ENCODE measurements at regions not wholly inside any gene's neighbourhood (a gene's known extent, or its start where the extent isn't known, plus 50 kb on each side); places are given as distances from the start of the nearest gene placed in this dataset.

DNA sequence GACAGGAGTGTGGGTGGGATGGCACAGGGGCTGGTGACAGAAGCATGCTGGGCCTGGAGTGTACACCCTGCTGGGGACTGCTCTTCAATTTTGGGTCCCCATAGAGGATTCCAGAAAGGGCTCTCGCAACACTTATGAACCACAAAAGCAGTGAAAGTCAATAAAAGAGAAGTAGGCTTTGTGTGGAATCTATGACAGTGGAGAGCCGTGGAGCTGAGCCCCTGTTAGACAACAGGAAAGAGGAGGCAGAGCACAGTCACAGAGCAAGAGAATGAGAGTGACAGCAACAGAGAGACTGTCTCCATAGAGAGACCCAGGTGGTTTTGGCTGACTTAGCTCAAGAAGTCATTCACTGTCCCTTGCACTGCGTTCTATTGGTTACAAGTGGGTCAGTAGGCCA, 135.1 kb upstream of the ATP6AP2 start:
- no peaks in the 10 kb centered on the region for H3K27me3 ChIP-seq
- no peaks in the 10 kb centered on the region for H3K4me1 ChIP-seq
- no peaks in the 10 kb centered on the region for H3K36me3 ChIP-seq
- no peak for DNase-seq
- H3K27ac ChIP-seq: no peak overlapping the region
- H3K4me3 ChIP-seq: no peak overlapping the region
- TF ChIP-seq, protein P1, sequence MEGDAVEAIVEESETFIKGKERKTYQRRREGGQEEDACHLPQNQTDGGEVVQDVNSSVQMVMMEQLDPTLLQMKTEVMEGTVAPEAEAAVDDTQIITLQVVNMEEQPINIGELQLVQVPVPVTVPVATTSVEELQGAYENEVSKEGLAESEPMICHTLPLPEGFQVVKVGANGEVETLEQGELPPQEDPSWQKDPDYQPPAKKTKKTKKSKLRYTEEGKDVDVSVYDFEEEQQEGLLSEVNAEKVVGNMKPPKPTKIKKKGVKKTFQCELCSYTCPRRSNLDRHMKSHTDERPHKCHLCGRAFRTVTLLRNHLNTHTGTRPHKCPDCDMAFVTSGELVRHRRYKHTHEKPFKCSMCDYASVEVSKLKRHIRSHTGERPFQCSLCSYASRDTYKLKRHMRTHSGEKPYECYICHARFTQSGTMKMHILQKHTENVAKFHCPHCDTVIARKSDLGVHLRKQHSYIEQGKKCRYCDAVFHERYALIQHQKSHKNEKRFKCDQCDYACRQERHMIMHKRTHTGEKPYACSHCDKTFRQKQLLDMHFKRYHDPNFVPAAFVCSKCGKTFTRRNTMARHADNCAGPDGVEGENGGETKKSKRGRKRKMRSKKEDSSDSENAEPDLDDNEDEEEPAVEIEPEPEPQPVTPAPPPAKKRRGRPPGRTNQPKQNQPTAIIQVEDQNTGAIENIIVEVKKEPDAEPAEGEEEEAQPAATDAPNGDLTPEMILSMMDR (IDR thresholded peaks at IDR 0.05): no peak
- no peak for TF ChIP-seq POLR2A (IDR thresholded peaks at IDR 0.05)
- intact Hi-C loops (cut with DNase I; ENCODE audit: low total_unique reads): no loop called here
- H3K9me3 ChIP-seq: no peaks in the 10 kb centered on the region

DNA sequence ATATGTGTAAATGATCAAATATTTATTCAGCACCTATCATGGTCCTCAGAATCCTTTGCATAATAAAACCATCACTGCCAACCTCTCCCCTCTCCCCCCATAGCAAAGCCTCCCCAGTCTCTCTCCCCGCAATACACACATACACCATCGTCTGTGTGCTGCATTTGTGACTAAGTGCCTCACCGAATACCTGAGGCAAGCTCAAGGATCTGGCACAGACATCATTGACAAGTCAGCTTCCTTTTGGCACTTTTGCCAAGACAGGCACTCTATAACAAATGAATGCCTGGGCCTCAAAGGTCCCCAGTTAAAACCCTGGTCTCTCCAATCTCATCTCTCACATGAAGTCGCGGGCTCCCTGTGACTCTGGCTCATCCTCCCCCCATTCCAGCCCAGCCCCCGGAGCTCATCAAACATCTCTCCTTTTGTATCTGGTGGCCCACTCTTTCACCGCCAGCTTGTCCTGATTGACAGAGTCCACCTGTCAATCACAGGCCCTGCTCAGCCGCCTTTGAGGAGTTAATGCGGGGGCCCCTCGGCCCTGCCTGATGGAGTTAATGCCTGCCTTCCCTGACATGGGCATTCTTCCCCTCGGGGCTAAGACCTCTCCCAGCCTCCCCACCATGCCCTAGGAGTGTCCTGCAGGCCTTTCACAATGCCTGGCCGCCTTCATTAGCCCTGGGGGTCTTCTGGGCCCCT, 135.8 kb upstream of the ATP6AP2 start:
- Histone ChIP-seq H3K27ac (no peak overlapping the region), H3K4me1 (no peaks in the 10 kb centered on the region), H3K4me3 (no peak overlapping the region), H3K27me3 (no peaks in the 10 kb centered on the region), H3K9me3 (no peaks in the 10 kb centered on the region), H3K36me3 (no peaks in the 10 kb centered on the region)
- intact Hi-C loops (cut with DNase I; ENCODE audit: low total_unique reads): no loop called here
- TF ChIP-seq, protein P1 (IDR thresholded peaks at IDR 0.05): no peak
- no peak for TF ChIP-seq POLR2A (IDR thresholded peaks at IDR 0.05)
- DNase-seq: no peak

DNA sequence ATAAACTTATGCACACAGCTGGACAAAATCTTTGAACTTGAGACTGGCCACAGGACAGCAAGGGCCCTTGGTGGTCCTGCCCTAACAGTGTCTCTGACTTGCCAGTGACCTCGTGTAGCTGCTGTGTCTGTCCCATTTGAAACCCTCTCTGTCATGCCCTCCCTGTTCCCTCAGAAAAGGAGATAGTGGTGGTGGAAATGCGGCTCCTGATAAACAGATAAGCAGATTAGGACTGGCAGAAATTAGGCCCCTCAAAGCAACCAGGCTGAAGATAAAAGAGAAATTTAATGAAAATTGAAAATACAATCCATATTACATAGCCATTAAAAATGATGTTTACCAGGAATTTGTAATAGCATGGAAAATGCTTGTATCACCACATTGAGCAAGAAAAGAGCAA, 136.6 kb upstream of the ATP6AP2 start:
- intact Hi-C loops (cut with DNase I; ENCODE audit: low total_unique reads): no loop called here
- TF ChIP-seq, protein P1 (IDR thresholded peaks at IDR 0.05): no peak
- H3K9me3 ChIP-seq: no peaks in the 10 kb centered on the region
- H3K27ac ChIP-seq: no peak overlapping the region
- no peaks in the 10 kb centered on the region for H3K27me3 ChIP-seq
- no peaks in the 10 kb centered on the region for H3K4me1 ChIP-seq
- H3K36me3 ChIP-seq: no peaks in the 10 kb centered on the region
- no peak for DNase-seq
- no peak overlapping the region for H3K4me3 ChIP-seq

DNA sequence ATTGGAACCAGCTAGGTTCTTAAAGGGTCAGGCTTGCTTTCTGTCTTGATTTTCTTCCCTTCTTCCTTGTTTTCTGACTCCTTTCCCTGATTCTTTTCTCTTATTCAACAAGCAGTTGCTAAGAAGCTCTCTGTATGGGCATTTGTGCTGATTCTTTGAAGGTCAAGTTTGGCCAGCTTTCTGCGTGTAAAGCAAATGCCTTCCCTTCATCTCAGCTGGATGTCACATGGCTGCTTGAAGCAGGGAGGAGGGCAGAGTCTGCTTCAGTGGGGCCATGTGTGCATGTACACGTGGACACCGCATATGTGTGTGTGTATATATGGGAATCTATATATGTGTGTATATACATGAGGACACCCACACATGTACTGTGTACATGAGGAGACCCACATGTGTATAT, 139.9 kb upstream of the ATP6AP2 start:
- no peak for TF ChIP-seq POLR2A (IDR thresholded peaks at IDR 0.05)
- TF ChIP-seq, protein P1 (IDR thresholded peaks at IDR 0.05): no peak
- no peak for DNase-seq
- no peaks in the 10 kb centered on the region for H3K36me3 ChIP-seq
- H3K27ac ChIP-seq: no peak overlapping the region
- H3K4me3 ChIP-seq: no peak overlapping the region
- intact Hi-C loops (cut with DNase I; ENCODE audit: low total_unique reads): no loop called here
- H3K4me1 ChIP-seq: no peaks in the 10 kb centered on the region
- H3K9me3 ChIP-seq: no peaks in the 10 kb centered on the region
- peaks cover 0 to 4% of the 10 kb centered on the region in 2 donors for H3K27me3 ChIP-seq

DNA sequence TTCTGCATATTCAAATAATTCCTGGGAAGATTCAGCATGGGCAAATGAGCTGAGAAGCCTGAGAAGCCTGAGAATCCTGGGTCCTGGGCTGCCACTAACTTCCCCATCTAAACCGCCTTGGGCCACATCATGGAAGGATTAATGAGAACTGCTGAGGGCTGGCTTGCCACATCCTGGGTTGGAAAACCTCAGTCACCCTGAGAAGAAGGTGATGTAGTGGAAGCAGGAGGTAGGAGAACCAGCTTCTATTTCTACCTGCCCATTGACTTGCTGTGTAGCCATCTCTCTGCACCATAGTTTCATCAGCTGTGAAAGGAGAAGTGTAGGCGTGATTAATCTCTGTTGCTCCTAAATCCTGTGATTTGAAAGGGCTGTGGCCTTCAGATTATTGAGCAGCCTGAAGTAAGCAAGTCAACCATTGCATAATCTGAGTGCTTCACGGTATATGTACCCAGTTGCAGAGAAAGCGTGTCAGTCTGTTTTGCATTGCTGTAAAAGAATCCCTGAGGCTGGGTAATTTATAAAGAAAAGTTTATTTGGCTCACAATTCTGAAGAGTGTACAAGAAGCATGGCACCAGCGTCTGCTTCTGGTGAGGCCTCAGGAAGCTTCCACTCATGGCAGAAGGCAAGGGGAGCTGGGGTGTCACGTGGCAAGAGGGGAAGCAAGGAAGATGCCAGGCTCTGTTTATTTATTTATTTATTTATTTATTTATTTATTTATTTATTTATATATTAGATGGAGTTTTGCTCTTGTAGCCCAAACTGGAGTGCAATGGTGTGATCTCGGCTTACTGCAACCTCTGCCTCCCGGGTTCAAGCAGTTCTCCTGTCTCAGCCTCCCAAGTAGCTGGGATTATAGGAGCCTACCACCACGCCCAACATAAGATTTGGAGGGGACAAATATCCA, 140.9 kb upstream of the ATP6AP2 start:
- peaks cover 0 to 4% of the 10 kb centered on the region in 2 donors for H3K27me3 ChIP-seq

More for the DNA sequence above, 140.9 kb upstream of the ATP6AP2 start:
- Histone ChIP-seq H3K4me1 (no peaks in the 10 kb centered on the region), H3K36me3 (no peaks in the 10 kb centered on the region), H3K4me3 (no peak overlapping the region), H3K27ac (no peak overlapping the region), H3K9me3 (no peaks in the 10 kb centered on the region)
- intact Hi-C loops (cut with DNase I; ENCODE audit: low total_unique reads): no loop called here
- no peak for DNase-seq
- TF ChIP-seq POLR2A (IDR thresholded peaks at IDR 0.05): no peak
- TF ChIP-seq, protein P1 (IDR thresholded peaks at IDR 0.05): no peak

Data from uterus (tissue), 3 donors.